Spleen (tissue), 11 donors: ENCODE measurements at regions not wholly inside any gene's neighbourhood (a gene's known extent, or its start where the extent isn't known, plus 50 kb on each side); places are given as distances from the start of the nearest gene placed in this dataset.

Experiments
- DNase-seq: peaks from one replicate; pipeline ENCODE4 v3.0.0-alpha.2; 2020
- H3K27ac ChIP-seq, 8 donors: fragments of 200-600 bp; sonication (generic) in 7 of 8; 1 replicate in 4 of 8; 2 replicates in 4 of 8; pipeline versions ENCODE4 v1.5.0 to v1.8.0; 2016 to 2021; ENCODE audit warnings: inconsistent platforms in 4 of 8, mild to moderate bottlenecking in 4 of 8, moderate library complexity in 1 of 8
- H3K27me3 ChIP-seq, 7 donors: fragments of 200-600 bp; sonication (generic) in 6 of 7; replicated peaks in 1 of 7; 1 replicate in 4 of 7; 2 replicates in 3 of 7; pipeline versions ENCODE4 v1.5.0 to v1.8.0; 2016 to 2021; ENCODE audit warnings: inconsistent platforms in 3 of 7, mild to moderate bottlenecking in 1 of 7
- H3K36me3 ChIP-seq, 6 donors: fragments of 200-600 bp; sonication (generic) in 5 of 6; 1 replicate in 4 of 6; 2 replicates in 2 of 6; pipeline versions ENCODE4 v1.5.0 to v1.8.0; 2016 to 2021; ENCODE audit warnings: inconsistent platforms in 2 of 6
- H3K4me1 ChIP-seq, 6 donors: fragments of 200-600 bp; sonication (generic) in 5 of 6; 1 replicate in 3 of 6; 2 replicates in 3 of 6; pipeline versions ENCODE4 v1.5.0 to v1.8.0; 2016 to 2021; ENCODE audit warnings: inconsistent platforms in 3 of 6
- H3K4me3 ChIP-seq, 8 donors: fragments of 200-600 bp; sonication (generic) in 7 of 8; 1 replicate in 4 of 8; 2 replicates in 4 of 8; pipeline versions ENCODE4 v1.5.0 to v1.8.0; 2016 to 2021; ENCODE audit warnings: inconsistent platforms in 4 of 8, mild to moderate bottlenecking in 4 of 8, moderate library complexity in 2 of 8
- H3K9me3 ChIP-seq, 8 donors: fragments of 200-600 bp; sonication (generic) in 7 of 8; 1 replicate in 4 of 8; 2 replicates in 4 of 8; pipeline versions ENCODE4 v1.5.0 to v1.8.0; 2016 to 2021; ENCODE audit warnings: inconsistent platforms in 4 of 8
- CTCF ChIP-seq, 11 experiments: fragments of 200-600 bp in 7 of 11; fragments of 450-650 bp in 4 of 11; sonication (generic) in 4 of 11; IDR thresholded peaks in 8 of 11; conservative IDR thresholded peaks in 3 of 11; 1 replicate in 7 of 11; 2 replicates in 4 of 11; pipeline versions ENCODE4 v1.4.0 to v1.8.0; 2016 to 2021; ENCODE audit warnings: antibody characterized with exemption in 11 of 11, inconsistent platforms in 4 of 11, mild to moderate bottlenecking in 1 of 11
- POLR2A ChIP-seq, 3 donors: fragments of 450-650 bp; IDR thresholded peaks; one replicate each; pipeline ENCODE4 v1.5.1; 2017; ENCODE audit warnings: antibody characterized with exemption in 3 of 3, mild to moderate bottlenecking in 1 of 3
- POLR2AphosphoS5 ChIP-seq, 3 donors: sonication (generic); formaldehyde crosslinking; IDR thresholded peaks; one replicate each; pipeline ENCODE4 v1.5.1; 2017; ENCODE audit warnings: antibody characterized with exemption in 3 of 3
- WGBS, 5 donors: extraction: QIAGEN DNeasy Blood & Tissue Kit in 3 of 5; methylation state at CpG; one replicate each; pipeline versions ENCODE4 v1.1.5 to v1.1.7; 2013 to 2018; 5-methylcytosine and 5-hydroxymethylcytosine counted together
- intact Hi-C: fragments of 100-400 bp; cut with DNase I; formaldehyde crosslinking; loops from one replicate; pipeline ENCODE4 v1.15.0; 2023; ENCODE audit warnings: low total_unique reads
- donor health status: healthy with polysubstance abuse.
- donor health status: DM: no; HTN: no; CAD: no; lungs with moderate emphysema.
- donor health status: DM: no; HTN: no; CAD: no.
- donor health status: Bipolar disorder and iron deficiency.
- donor health status: healthy.
- donor health status: DM: no; HTN: no; CAD: no.
- donor health status: DM: yes; HTN: yes; CAD: no.

- TF ChIP-seq CTCF (IDR thresholded peaks at IDR 0.05 in 8 of 11, conservative IDR thresholded peaks at IDR 0.05 in 3 of 11) (no peak), POLR2A (IDR thresholded peaks at IDR 0.05) (no peak), POLR2AphosphoS5 (IDR thresholded peaks at IDR 0.05) (no peak)
- no peak for DNase-seq
- no peaks in the 10 kb centered on the region for H3K9me3 ChIP-seq
- 50 to 63% (median 55%) methylated on average over 4 of the region's 4 CpGs for WGBS, 5 donors
- H3K36me3 ChIP-seq: no peaks in the 10 kb centered on the region
- intact Hi-C loops: no loop called here
- H3K4me3 ChIP-seq: no peak overlapping the region
- H3K27ac ChIP-seq: no peak overlapping the region
- H3K27me3 ChIP-seq: peaks cover 0 to 4% (median 0%) of the 10 kb centered on the region in 7 donors
- no peaks in the 10 kb centered on the region for H3K4me1 ChIP-seq
Observed at GRCh38 chr10:128476845-128477244, 350.6 kb upstream of the MKI67 start.

- TF ChIP-seq POLR2AphosphoS5 (IDR thresholded peaks at IDR 0.05): no peak
- no peak for TF ChIP-seq CTCF (IDR thresholded peaks at IDR 0.05 in 8 of 11, conservative IDR thresholded peaks at IDR 0.05 in 3 of 11)
- TF ChIP-seq POLR2A (IDR thresholded peaks at IDR 0.05): no peak
- DNase-seq: peak; percentile 63
- Histone ChIP-seq H3K36me3 (no peaks in the 10 kb centered on the region), H3K27ac (no peak overlapping the region), H3K4me1 (no peaks in the 10 kb centered on the region), H3K4me3 (no peak overlapping the region), H3K9me3 (no peaks in the 10 kb centered on the region), H3K27me3 (no peaks in the 10 kb centered on the region)
- WGBS, 5 donors: 59 to 75% (median 69%) methylated on average over 9 of the region's 9 CpGs
- intact Hi-C loops: no loop called here
Observed at GRCh38 chr10:128480601-128481000, 354.4 kb upstream of the MKI67 start.

GRCh38 chr10:128481152-128481840 lies 355.1 kb upstream of the MKI67 start:
- Histone ChIP-seq H3K9me3 (no peaks in the 10 kb centered on the region), H3K36me3 (no peaks in the 10 kb centered on the region), H3K4me1 (no peaks in the 10 kb centered on the region), H3K27me3 (no peaks in the 10 kb centered on the region), H3K4me3 (no peak overlapping the region), H3K27ac (no peak overlapping the region)
- intact Hi-C loops: no loop called here
- 65 to 73% (median 69%) methylated on average over 21 of the region's 21 CpGs for WGBS, 5 donors
- DNase-seq: no peak
- TF ChIP-seq CTCF (IDR thresholded peaks at IDR 0.05 in 8 of 11, conservative IDR thresholded peaks at IDR 0.05 in 3 of 11) (no peak), POLR2A (IDR thresholded peaks at IDR 0.05) (no peak), POLR2AphosphoS5 (IDR thresholded peaks at IDR 0.05) (no peak)

GRCh38 chr10:128482052-128482451 lies 355.8 kb upstream of the MKI67 start:
- no peak overlapping the region for H3K27ac ChIP-seq
- intact Hi-C loops: no loop called here
- DNase-seq: no peak
- no peaks in the 10 kb centered on the region for H3K4me1 ChIP-seq
- H3K4me3 ChIP-seq: no peak overlapping the region
- TF ChIP-seq CTCF (IDR thresholded peaks at IDR 0.05 in 8 of 11, conservative IDR thresholded peaks at IDR 0.05 in 3 of 11) (no peak), POLR2A (IDR thresholded peaks at IDR 0.05) (no peak), POLR2AphosphoS5 (IDR thresholded peaks at IDR 0.05) (no peak)
- WGBS, 5 donors: 78 to 82% (median 81%) methylated on average over 7 of the region's 7 CpGs
- H3K9me3 ChIP-seq: no peaks in the 10 kb centered on the region
- H3K27me3 ChIP-seq: no peaks in the 10 kb centered on the region
- no peaks in the 10 kb centered on the region for H3K36me3 ChIP-seq
